Mucosa of stomach (tissue), 1 donor: ENCODE measurements at regions not wholly inside any gene's neighbourhood (a gene's known extent, or its start where the extent isn't known, plus 50 kb on each side); places are given as distances from the start of the nearest gene placed in this dataset.

Experiments
- H3K27me3 ChIP-seq: one replicate; pipeline ENCODE4 v1.7.0; 2013; ENCODE audit warnings: mild to moderate bottlenecking, low read length; ENCODE audit not compliant: control insufficient read depth, insufficient read depth
- H3K36me3 ChIP-seq: one replicate; pipeline ENCODE4 v1.7.0; 2013; ENCODE audit warnings: low read length; ENCODE audit not compliant: control insufficient read depth, insufficient read depth
- H3K4me1 ChIP-seq: one replicate; pipeline ENCODE4 v1.7.0; 2013; ENCODE audit warnings: mild to moderate bottlenecking, low read length; ENCODE audit not compliant: control insufficient read depth, insufficient read depth
- H3K4me3 ChIP-seq: one replicate; pipeline ENCODE4 v1.7.0; 2013; ENCODE audit warnings: low read length
- H3K9ac ChIP-seq: one replicate; pipeline ENCODE4 v1.7.0; 2013; ENCODE audit warnings: mild to moderate bottlenecking, low read length, moderate library complexity
- H3K9me3 ChIP-seq: one replicate; pipeline ENCODE4 v1.7.0; 2013; ENCODE audit warnings: mild to moderate bottlenecking, low read length, moderate library complexity; ENCODE audit not compliant: control insufficient read depth
- donor health status: Pancreatic carcinoma.

GRCh38 chr10:111993872-111994426, 189.6 kb downstream of the GPAM start:
- Histone ChIP-seq H3K4me3 (no peak overlapping the region), H3K9ac (no peak overlapping the region), H3K27me3 (no peaks in the 10 kb centered on the region), H3K4me1 (no peaks in the 10 kb centered on the region), H3K9me3 (no peaks in the 10 kb centered on the region), H3K36me3 (no peaks in the 10 kb centered on the region)

DNA sequence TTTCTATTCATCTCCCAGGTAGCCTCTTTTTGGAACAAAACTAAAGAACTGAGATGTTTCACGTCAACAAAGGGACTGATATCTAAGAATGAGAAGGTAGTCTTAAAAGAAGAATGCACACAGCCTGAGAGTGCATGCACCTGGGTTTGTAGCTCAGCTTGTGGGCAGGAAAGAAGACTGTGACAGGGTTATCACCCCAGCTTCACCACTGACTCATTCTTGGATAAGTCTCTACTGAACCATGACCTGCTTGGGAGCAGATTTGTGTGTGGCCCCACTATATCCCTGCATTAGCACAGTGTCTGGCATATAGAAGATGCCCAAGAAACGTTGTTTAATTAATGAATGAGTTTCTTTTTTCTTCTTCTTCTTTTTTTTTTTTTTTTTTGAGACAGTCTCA, 187.5 kb downstream of the GPAM start:
- no peaks in the 10 kb centered on the region for H3K36me3 ChIP-seq
- no peak overlapping the region for H3K9ac ChIP-seq
- no peaks in the 10 kb centered on the region for H3K9me3 ChIP-seq
- no peak overlapping the region for H3K4me3 ChIP-seq
- H3K27me3 ChIP-seq = no peaks in the 10 kb centered on the region
- H3K4me1 ChIP-seq = no peaks in the 10 kb centered on the region

GRCh38 chr10:111998728-111999127, 184.8 kb downstream of the GPAM start:
- no peak overlapping the region for H3K9ac ChIP-seq

DNA sequence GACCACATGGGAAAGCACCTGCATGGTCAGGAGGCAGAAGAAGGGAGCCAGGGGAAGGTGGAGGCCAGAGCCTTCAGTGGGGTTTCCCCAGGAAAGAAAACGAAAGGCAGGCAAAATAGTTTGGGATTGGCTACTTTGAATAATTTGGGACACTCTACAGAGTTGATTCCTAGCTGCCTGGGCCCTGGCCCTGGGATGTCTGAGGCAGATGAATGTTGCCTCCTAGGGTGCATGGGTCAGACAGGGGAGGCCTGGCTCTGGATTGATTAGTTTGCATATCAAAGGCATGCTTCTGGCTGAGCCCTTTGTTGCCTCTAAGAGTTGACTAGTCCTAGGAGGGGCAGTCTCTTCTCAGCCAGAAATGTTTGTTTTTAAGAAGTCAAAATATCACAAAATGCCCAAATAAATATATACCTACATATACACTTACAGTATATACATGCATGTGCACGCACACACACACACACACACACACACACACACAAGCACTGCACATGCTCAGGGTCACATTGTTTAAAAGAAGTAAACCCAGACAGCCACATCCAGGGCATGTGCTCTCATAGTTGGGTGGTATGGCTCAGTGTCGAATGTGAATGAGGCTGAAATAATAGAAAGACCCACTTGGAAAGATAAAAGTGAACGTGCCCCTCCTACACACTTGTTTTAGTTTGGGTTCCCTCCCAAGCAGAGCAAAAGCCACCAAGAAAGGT, 184.2 kb downstream of the GPAM start:
- Histone ChIP-seq H3K4me3 (no peak overlapping the region), H3K36me3 (no peaks in the 10 kb centered on the region), H3K27me3 (no peaks in the 10 kb centered on the region), H3K9ac (no peak overlapping the region), H3K9me3 (no peaks in the 10 kb centered on the region), H3K4me1 (no peaks in the 10 kb centered on the region)

More at GRCh38 chr10:111998728-111999127, 184.8 kb downstream of the GPAM start:
- Histone ChIP-seq H3K4me3 (no peak overlapping the region), H3K36me3 (no peaks in the 10 kb centered on the region), H3K4me1 (no peaks in the 10 kb centered on the region), H3K9me3 (no peaks in the 10 kb centered on the region), H3K27me3 (no peaks in the 10 kb centered on the region)

GRCh38 chr10:111999915-112000302, 183.7 kb downstream of the GPAM start:
- H3K9me3 ChIP-seq = no peaks in the 10 kb centered on the region
- H3K36me3 ChIP-seq = no peaks in the 10 kb centered on the region

DNA sequence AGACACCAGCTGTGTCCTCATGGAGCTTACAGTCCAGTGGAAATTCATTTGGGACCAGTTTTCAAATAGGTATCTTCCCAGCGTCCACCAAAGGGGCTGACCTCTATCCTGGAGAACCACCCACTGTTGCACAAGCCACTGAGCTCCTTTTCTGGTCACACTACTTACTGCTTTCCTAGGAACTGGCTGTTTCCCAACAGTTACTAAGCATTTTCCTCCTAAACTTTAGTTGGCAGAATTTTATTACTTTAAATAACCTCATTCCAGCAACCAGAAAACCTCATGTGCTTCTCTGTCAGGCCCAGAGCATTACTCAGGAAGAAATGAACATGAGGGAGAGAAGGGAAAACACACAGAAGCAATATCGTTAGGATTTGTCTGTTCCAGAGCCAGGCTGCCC, 183.1 kb downstream of the GPAM start:
- no peak overlapping the region for H3K4me3 ChIP-seq
- no peaks in the 10 kb centered on the region for H3K36me3 ChIP-seq
- H3K4me1 ChIP-seq = no peaks in the 10 kb centered on the region
- H3K27me3 ChIP-seq = no peaks in the 10 kb centered on the region
- H3K9me3 ChIP-seq = no peaks in the 10 kb centered on the region
- H3K9ac ChIP-seq = no peak overlapping the region

More at GRCh38 chr10:111999915-112000302, 183.7 kb downstream of the GPAM start:
- H3K9ac ChIP-seq = no peak overlapping the region
- no peaks in the 10 kb centered on the region for H3K27me3 ChIP-seq
- H3K4me1 ChIP-seq = no peaks in the 10 kb centered on the region
- no peak overlapping the region for H3K4me3 ChIP-seq

- Histone ChIP-seq H3K9ac (no peak overlapping the region), H3K4me1 (no peaks in the 10 kb centered on the region), H3K4me3 (no peak overlapping the region), H3K27me3 (no peaks in the 10 kb centered on the region), H3K9me3 (no peaks in the 10 kb centered on the region), H3K36me3 (no peaks in the 10 kb centered on the region)
These were observed 181.4 kb downstream of the GPAM start for GRCh38 chr10:112002206-112002605.

GRCh38 chr10:112004075-112004474, 179.5 kb downstream of the GPAM start:
- Histone ChIP-seq H3K4me3 (no peak overlapping the region), H3K4me1 (no peaks in the 10 kb centered on the region), H3K36me3 (no peaks in the 10 kb centered on the region), H3K9me3 (no peaks in the 10 kb centered on the region), H3K9ac (no peak overlapping the region), H3K27me3 (no peaks in the 10 kb centered on the region)

- H3K4me1 ChIP-seq = no peaks in the 10 kb centered on the region
- no peak overlapping the region for H3K9ac ChIP-seq
- H3K9me3 ChIP-seq = no peaks in the 10 kb centered on the region
- H3K4me3 ChIP-seq = no peak overlapping the region
- no peaks in the 10 kb centered on the region for H3K27me3 ChIP-seq
- H3K36me3 ChIP-seq = no peaks in the 10 kb centered on the region
These were observed 178.5 kb downstream of the GPAM start for GRCh38 chr10:112005044-112005443.

GRCh38 chr10:112006407-112006806, 177.2 kb downstream of the GPAM start:
- Histone ChIP-seq H3K4me3 (no peak overlapping the region), H3K36me3 (no peaks in the 10 kb centered on the region), H3K4me1 (no peaks in the 10 kb centered on the region), H3K27me3 (no peaks in the 10 kb centered on the region), H3K9ac (no peak overlapping the region), H3K9me3 (no peaks in the 10 kb centered on the region)

DNA sequence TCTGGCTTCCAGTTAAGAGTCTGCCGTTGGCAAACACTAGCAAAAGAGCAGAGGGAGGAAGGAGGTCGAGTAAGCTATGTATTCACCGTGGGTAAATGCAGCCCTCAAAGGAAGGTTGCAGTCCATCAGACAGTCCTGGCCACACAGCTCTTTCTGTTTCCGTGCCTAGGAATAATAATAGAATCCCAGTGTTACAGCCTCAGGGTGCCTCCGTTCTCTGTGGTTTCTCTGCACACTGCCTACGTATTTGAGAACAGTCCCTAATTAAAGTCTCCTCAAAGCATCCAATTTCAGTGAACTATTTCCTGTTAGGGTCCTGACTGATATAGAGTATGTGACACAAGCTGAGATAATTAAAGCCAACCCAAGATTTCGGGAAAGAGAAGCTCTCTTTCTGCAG, 176.7 kb downstream of the GPAM start:
- Histone ChIP-seq H3K27me3 (no peaks in the 10 kb centered on the region), H3K9me3 (no peaks in the 10 kb centered on the region), H3K9ac (no peak overlapping the region), H3K4me1 (no peaks in the 10 kb centered on the region), H3K4me3 (no peak overlapping the region), H3K36me3 (no peaks in the 10 kb centered on the region)

- H3K27me3 ChIP-seq = no peaks in the 10 kb centered on the region
- no peaks in the 10 kb centered on the region for H3K4me1 ChIP-seq
- no peaks in the 10 kb centered on the region for H3K9me3 ChIP-seq
- no peak overlapping the region for H3K4me3 ChIP-seq
- H3K36me3 ChIP-seq = no peaks in the 10 kb centered on the region
- H3K9ac ChIP-seq = no peak overlapping the region
These were observed 161.4 kb downstream of the GPAM start for GRCh38 chr10:112022196-112022595.
